ENCODE measurements at regions not wholly inside any gene's neighbourhood (a gene's known extent, or its start where the extent isn't known, plus 50 kb on each side); places are given as distances from the start of the nearest gene placed in this dataset.
A peak's percentile ranks its signal among the peaks of the same experiment; 100 is the strongest.

GRCh38 chr12:19882346-19882745 lies 443.1 kb downstream of the AEBP2 start:
- H3K36me3 ChIP-seq, result no peaks in the 10 kb centered on the region
- 32 to 39% methylated on average over 3 of the region's 3 CpGs for WGBS, 2 donors
- DNase-seq (no peak), ATAC-seq (peak in 2 of 8 donors; percentile 18 to 40)
- no peak overlapping the region for H3K4me3 ChIP-seq
- H3K27me3 ChIP-seq, result no peaks in the 10 kb centered on the region
- H3K27ac ChIP-seq, result peak overlapping the region in 4 of 10 donors; percentile 31 to 44 (median 41)
- no peak for TF ChIP-seq CTCF (IDR thresholded peaks at IDR 0.05)
- H3K4me1 ChIP-seq, result peaks cover 0 to 50% (median 32%) of the 10 kb centered on the region in 9 donors
- intact Hi-C loops (cut with DNase I), result loop anchor here in 1 of 10 donors (10.0 kb wide), 1 partner anchor 128 kb away; no protein-coding TSS in a partner anchor
- H3K9me3 ChIP-seq, result peaks cover 0 to 7% (median 0%) of the 10 kb centered on the region in 11 donors

DNA sequence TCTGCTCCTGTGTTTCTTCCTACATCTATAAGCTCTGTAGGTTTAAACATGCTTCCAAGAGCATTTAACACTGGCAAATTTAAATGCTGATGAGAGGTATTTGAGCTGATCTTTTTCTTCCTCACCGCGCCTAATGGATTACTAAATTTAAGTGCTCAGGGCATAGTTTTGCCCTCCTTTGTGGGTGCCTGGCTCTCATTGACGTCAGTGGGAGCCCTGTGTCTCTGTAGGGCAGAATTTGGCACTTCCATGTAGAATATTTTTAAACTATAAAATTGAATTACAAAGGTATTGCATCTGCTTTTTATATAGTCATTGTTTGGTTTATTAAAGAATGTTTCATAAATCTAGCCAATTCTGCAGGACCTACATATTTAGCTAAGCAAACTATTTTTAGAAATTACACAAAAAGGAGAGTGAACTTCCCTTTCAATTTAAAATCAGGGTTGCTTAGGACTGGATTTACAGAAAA lies 444.8 kb downstream of the AEBP2 start:
- Histone ChIP-seq H3K27me3 (no peaks in the 10 kb centered on the region), H3K36me3 (no peaks in the 10 kb centered on the region), H3K27ac (peak overlapping the region in 8 of 10 donors; percentile 35 to 59 (median 42)), H3K4me3 (no peak overlapping the region), H3K4me1 (peaks cover 0 to 50% (median 32%) of the 10 kb centered on the region in 9 donors), H3K9me3 (peaks cover 0 to 7% (median 0%) of the 10 kb centered on the region in 11 donors)
- DNase-seq (no peak), ATAC-seq (peak in 4 of 8 donors; percentile 27 to 74 (median 44))
- TF ChIP-seq CTCF (IDR thresholded peaks at IDR 0.05), result no peak
- intact Hi-C loops (cut with DNase I), result loop anchor here in 1 of 10 donors (10.0 kb wide), 1 partner anchor 129 kb away; no protein-coding TSS in a partner anchor
- WGBS, 2 donors, result 36 to 42% methylated on average over 3 of the region's 3 CpGs

- Histone ChIP-seq H3K4me1 (peaks cover 0 to 50% (median 32%) of the 10 kb centered on the region in 9 donors), H3K27me3 (no peaks in the 10 kb centered on the region), H3K36me3 (no peaks in the 10 kb centered on the region), H3K9me3 (peaks cover 0 to 7% (median 0%) of the 10 kb centered on the region in 11 donors), H3K27ac (peak overlapping the region in 9 of 10 donors; percentile 2 to 61 (median 42)), H3K4me3 (no peak overlapping the region)
- intact Hi-C loops (cut with DNase I), result loop anchor here in 1 of 10 donors (10.0 kb wide), 1 partner anchor 130 kb away; no protein-coding TSS in a partner anchor
- peak in 5 of 8 donors; percentile 59 to 66 (median 62) for ATAC-seq
- peak in 1 of 2 donors; percentile 16 for DNase-seq
- WGBS, 2 donors, result 61 to 62% methylated on average over 8 of the region's 8 CpGs
- no peak for TF ChIP-seq CTCF (IDR thresholded peaks at IDR 0.05)
Observed at GRCh38 chr12:19885093-19885812, 446.0 kb downstream of the AEBP2 start.

- Histone ChIP-seq H3K27ac (peak overlapping the region in 7 of 10 donors; percentile 10 to 61 (median 43)), H3K9me3 (peaks cover 0 to 7% (median 0%) of the 10 kb centered on the region in 11 donors), H3K4me3 (no peak overlapping the region), H3K36me3 (no peaks in the 10 kb centered on the region), H3K27me3 (no peaks in the 10 kb centered on the region), H3K4me1 (peaks cover 0 to 50% (median 32%) of the 10 kb centered on the region in 9 donors)
- ATAC-seq, result no peak
- DNase-seq, result no peak
- intact Hi-C loops (cut with DNase I), result loop anchor here in 1 of 10 donors (10.0 kb wide), 1 partner anchor 131 kb away; no protein-coding TSS in a partner anchor
- 85 to 93% methylated on average over 4 of the region's 4 CpGs for WGBS, 2 donors
- TF ChIP-seq CTCF (IDR thresholded peaks at IDR 0.05), result no peak
Observed at GRCh38 chr12:19886065-19886464, 446.8 kb downstream of the AEBP2 start.

Data from heart right ventricle (tissue), 16 donors.